GM23338 (cell line): ENCODE measurements at regions not wholly inside any gene's neighbourhood (a gene's known extent, or its start where the extent isn't known, plus 50 kb on each side); places are given as distances from the start of the nearest gene placed in this dataset.

Experiments
- ATAC-seq: fragments of 200-7000 bp; cut with Tn5 transposase; 3 replicates; pipeline ENCODE4 v1.9.1; 2020
- DNase-seq: peaks from one replicate; pipeline ENCODE4 v3.0.0-alpha.2; 2015; ENCODE audit warnings: low spot score
- H2AFZ ChIP-seq: fragments of 200-600 bp; sonication (generic); 2 replicates; pipeline ENCODE4 v1.8.0; 2016; ENCODE audit warnings: antibody characterized with exemption, mild to moderate bottlenecking, moderate library complexity
- H3F3A ChIP-seq: fragments of 200-600 bp; sonication (generic); replicated peaks from 2 replicates; pipeline ENCODE4 v1.8.0; 2017; ENCODE audit warnings: antibody characterized with exemption, mixed run types, low read depth
- H3K27ac ChIP-seq: fragments of 200-600 bp; sonication (generic); 2 replicates; pipeline ENCODE4 v1.6.1; 2016; ENCODE audit warnings: low read depth
- H3K27me3 ChIP-seq: fragments of 200-600 bp; sonication (generic); 2 replicates; pipeline ENCODE4 v1.8.0; 2016; ENCODE audit warnings: mild to moderate bottlenecking, mixed run types, moderate library complexity; ENCODE audit not compliant: insufficient read depth
- H3K36me3 ChIP-seq: fragments of 200-600 bp; sonication (generic); 2 replicates; pipeline ENCODE4 v1.8.0; 2016; ENCODE audit warnings: mild to moderate bottlenecking; ENCODE audit not compliant: insufficient read depth
- H3K4me1 ChIP-seq: fragments of 200-600 bp; sonication (generic); 2 replicates; pipeline ENCODE4 v1.8.0; 2016; ENCODE audit warnings: mild to moderate bottlenecking, moderate library complexity; ENCODE audit not compliant: insufficient read depth
- H3K4me2 ChIP-seq: fragments of 200-600 bp; sonication (generic); 2 replicates; pipeline ENCODE4 v1.7.1; 2017; ENCODE audit warnings: mixed run types
- H3K4me3 ChIP-seq: fragments of 200-600 bp; sonication (generic); 2 replicates; pipeline ENCODE4 v1.6.1; 2016; ENCODE audit warnings: mixed run types
- H3K79me2 ChIP-seq: fragments of 200-600 bp; sonication (generic); replicated peaks from 2 replicates; pipeline ENCODE4 v1.8.0; 2017; ENCODE audit warnings: mild to moderate bottlenecking; ENCODE audit not compliant: insufficient read depth
- H3K9me2 ChIP-seq: fragments of 200-600 bp; sonication (generic); 2 replicates; pipeline ENCODE4 v1.8.0; 2017; ENCODE audit not compliant: insufficient read depth
- H4K20me1 ChIP-seq: fragments of 200-600 bp; sonication (generic); replicated peaks from 2 replicates; pipeline ENCODE4 v1.8.0; 2017; ENCODE audit warnings: mild to moderate bottlenecking; ENCODE audit not compliant: insufficient read depth
- H3K27ac Mint-ChIP-seq: 2 replicates; pipeline ENCODE4 v1.8.0; 2020; ENCODE audit warnings: inconsistent platforms, mild to moderate bottlenecking, moderate library complexity, mixed read lengths
- H3K27me3 Mint-ChIP-seq: 3 replicates; pipeline ENCODE4 v1.8.0; 2022; ENCODE audit warnings: low read depth, mild to moderate bottlenecking, moderate library complexity, mixed read lengths, inconsistent platforms; ENCODE audit not compliant: insufficient read depth, poor library complexity
- H3K36me3 Mint-ChIP-seq: 3 replicates; pipeline ENCODE4 v1.8.0; 2021; ENCODE audit warnings: low read depth, mild to moderate bottlenecking, inconsistent platforms, moderate library complexity, mixed read lengths
- H3K4me1 Mint-ChIP-seq: 3 replicates; pipeline ENCODE4 v1.8.0; 2020; ENCODE audit warnings: mild to moderate bottlenecking, inconsistent platforms, mixed read lengths
- H3K4me3 Mint-ChIP-seq: 3 replicates; pipeline ENCODE4 v1.8.0; 2021; ENCODE audit warnings: moderate library complexity, mild to moderate bottlenecking, inconsistent platforms, mixed read lengths
- H3K9me3 Mint-ChIP-seq: 3 replicates; pipeline ENCODE4 v1.8.0; 2020; ENCODE audit warnings: moderate library complexity, mild to moderate bottlenecking, inconsistent platforms, mixed read lengths
- CREB1 ChIP-seq: fragments of 250-450 bp; sonication (Bioruptor Pico); IDR thresholded peaks from 2 replicates; pipeline ENCODE4 v1.5.0; 2020; ENCODE audit warnings: low read depth, mild to moderate bottlenecking, moderate library complexity
- EZH2 ChIP-seq: fragments of 200-600 bp; sonication (generic); IDR thresholded peaks from one replicate; pipeline ENCODE4 v1.8.0; 2017; ENCODE audit warnings: antibody characterized with exemption, mild to moderate bottlenecking, low read depth; ENCODE audit not compliant: unreplicated experiment
- EZH2phosphoT487 ChIP-seq: fragments of 200-600 bp; sonication (generic); IDR thresholded peaks from one replicate; pipeline ENCODE4 v1.8.1; 2018; ENCODE audit warnings: antibody characterized with exemption; ENCODE audit not compliant: unreplicated experiment
- JUNB ChIP-seq: IDR thresholded peaks from one replicate; pipeline ENCODE4 v1.6.1; 2016; ENCODE audit warnings: antibody characterized with exemption; ENCODE audit not compliant: unreplicated experiment
- NANOG ChIP-seq: IDR thresholded peaks from 2 replicates; pipeline ENCODE4 v1.6.1; 2016; ENCODE audit warnings: antibody characterized with exemption, borderline replicate concordance
- POLR2AphosphoS5 ChIP-seq: IDR thresholded peaks from 2 replicates; pipeline ENCODE4 v1.6.1; 2016; ENCODE audit warnings: antibody characterized with exemption, low read depth
- STAT1 ChIP-seq: IDR thresholded peaks from one replicate; pipeline ENCODE4 v1.6.1; 2016; ENCODE audit warnings: antibody characterized with exemption; ENCODE audit not compliant: unreplicated experiment
- ZNF114 ChIP-seq: fragments of 250-450 bp; sonication (Bioruptor Pico); IDR thresholded peaks from 2 replicates; pipeline ENCODE4 v1.5.0; 2020; ENCODE audit warnings: mild to moderate bottlenecking, moderate library complexity
- ZNF331 ChIP-seq: fragments of 250-450 bp; sonication (Bioruptor Pico); IDR thresholded peaks from 2 replicates; pipeline ENCODE4 v1.5.0; 2020; ENCODE audit warnings: low read depth, mild to moderate bottlenecking, moderate library complexity
- TF ChIP-seq, protein P1 (sequence below): IDR thresholded peaks from 2 replicates; pipeline ENCODE4 v1.6.1; 2016; ENCODE audit warnings: antibody characterized with exemption
- TF ChIP-seq, protein P2 (sequence below): IDR thresholded peaks from one replicate; pipeline ENCODE4 v1.6.1; 2018; ENCODE audit warnings: antibody characterized with exemption; ENCODE audit not compliant: unreplicated experiment
- TF ChIP-seq, protein P3 (sequence below), 2 experiments: fragments of 200-600 bp in 1 of 2; sonication (generic) in 1 of 2; conservative IDR thresholded peaks; 2 replicates each; pipeline versions ENCODE4 v1.5.1 to v1.6.1; 2016 to 2017; ENCODE audit warnings: antibody characterized with exemption in 2 of 2, low read depth in 2 of 2, mild to moderate bottlenecking in 2 of 2, moderate library complexity in 1 of 2
- TF ChIP-seq, protein P4 (sequence below): fragments of 250-450 bp; sonication (Bioruptor Pico); IDR thresholded peaks from 2 replicates; pipeline ENCODE4 v1.5.0; 2020; ENCODE audit warnings: mild to moderate bottlenecking, moderate library complexity

DNA sequence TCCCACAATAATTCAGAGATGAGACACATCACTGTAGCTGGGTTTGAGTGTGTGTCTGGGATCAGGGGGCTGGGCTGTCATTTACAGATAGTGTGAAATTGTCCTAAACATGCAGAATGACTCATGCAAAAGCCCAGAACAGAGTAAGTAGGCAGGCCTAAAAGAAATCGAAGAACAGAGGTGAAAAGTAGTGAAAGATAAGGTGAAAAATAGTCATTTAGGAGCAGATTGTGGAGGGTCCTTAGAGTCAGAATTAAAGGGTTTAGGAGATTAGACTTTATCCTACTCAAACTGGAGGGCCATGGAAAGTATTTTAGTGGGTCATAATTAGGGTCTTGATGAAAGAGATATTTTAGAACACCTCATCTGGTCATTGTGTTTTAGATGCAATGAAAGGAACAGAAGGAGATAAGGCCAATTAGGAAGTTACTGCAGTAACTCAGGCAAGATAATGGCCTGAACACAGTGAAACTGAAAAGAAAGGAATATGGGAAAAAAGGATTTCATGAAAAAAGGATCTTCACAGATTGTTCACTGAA, 58.3 kb upstream of the NEBL start:
- no peak for TF ChIP-seq NANOG
- no peak for TF ChIP-seq EZH2
- TF ChIP-seq POLR2AphosphoS5, result no peak
- no peak for TF ChIP-seq CREB1 (CRISPR knock-in tag)
- TF ChIP-seq, protein P1, sequence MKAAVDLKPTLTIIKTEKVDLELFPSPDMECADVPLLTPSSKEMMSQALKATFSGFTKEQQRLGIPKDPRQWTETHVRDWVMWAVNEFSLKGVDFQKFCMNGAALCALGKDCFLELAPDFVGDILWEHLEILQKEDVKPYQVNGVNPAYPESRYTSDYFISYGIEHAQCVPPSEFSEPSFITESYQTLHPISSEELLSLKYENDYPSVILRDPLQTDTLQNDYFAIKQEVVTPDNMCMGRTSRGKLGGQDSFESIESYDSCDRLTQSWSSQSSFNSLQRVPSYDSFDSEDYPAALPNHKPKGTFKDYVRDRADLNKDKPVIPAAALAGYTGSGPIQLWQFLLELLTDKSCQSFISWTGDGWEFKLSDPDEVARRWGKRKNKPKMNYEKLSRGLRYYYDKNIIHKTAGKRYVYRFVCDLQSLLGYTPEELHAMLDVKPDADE, result no peak
- TF ChIP-seq, protein P2, sequence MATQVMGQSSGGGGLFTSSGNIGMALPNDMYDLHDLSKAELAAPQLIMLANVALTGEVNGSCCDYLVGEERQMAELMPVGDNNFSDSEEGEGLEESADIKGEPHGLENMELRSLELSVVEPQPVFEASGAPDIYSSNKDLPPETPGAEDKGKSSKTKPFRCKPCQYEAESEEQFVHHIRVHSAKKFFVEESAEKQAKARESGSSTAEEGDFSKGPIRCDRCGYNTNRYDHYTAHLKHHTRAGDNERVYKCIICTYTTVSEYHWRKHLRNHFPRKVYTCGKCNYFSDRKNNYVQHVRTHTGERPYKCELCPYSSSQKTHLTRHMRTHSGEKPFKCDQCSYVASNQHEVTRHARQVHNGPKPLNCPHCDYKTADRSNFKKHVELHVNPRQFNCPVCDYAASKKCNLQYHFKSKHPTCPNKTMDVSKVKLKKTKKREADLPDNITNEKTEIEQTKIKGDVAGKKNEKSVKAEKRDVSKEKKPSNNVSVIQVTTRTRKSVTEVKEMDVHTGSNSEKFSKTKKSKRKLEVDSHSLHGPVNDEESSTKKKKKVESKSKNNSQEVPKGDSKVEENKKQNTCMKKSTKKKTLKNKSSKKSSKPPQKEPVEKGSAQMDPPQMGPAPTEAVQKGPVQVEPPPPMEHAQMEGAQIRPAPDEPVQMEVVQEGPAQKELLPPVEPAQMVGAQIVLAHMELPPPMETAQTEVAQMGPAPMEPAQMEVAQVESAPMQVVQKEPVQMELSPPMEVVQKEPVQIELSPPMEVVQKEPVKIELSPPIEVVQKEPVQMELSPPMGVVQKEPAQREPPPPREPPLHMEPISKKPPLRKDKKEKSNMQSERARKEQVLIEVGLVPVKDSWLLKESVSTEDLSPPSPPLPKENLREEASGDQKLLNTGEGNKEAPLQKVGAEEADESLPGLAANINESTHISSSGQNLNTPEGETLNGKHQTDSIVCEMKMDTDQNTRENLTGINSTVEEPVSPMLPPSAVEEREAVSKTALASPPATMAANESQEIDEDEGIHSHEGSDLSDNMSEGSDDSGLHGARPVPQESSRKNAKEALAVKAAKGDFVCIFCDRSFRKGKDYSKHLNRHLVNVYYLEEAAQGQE, result no peak
- no peak for TF ChIP-seq ZNF331 (CRISPR knock-in tag)
- TF ChIP-seq, protein P3, sequence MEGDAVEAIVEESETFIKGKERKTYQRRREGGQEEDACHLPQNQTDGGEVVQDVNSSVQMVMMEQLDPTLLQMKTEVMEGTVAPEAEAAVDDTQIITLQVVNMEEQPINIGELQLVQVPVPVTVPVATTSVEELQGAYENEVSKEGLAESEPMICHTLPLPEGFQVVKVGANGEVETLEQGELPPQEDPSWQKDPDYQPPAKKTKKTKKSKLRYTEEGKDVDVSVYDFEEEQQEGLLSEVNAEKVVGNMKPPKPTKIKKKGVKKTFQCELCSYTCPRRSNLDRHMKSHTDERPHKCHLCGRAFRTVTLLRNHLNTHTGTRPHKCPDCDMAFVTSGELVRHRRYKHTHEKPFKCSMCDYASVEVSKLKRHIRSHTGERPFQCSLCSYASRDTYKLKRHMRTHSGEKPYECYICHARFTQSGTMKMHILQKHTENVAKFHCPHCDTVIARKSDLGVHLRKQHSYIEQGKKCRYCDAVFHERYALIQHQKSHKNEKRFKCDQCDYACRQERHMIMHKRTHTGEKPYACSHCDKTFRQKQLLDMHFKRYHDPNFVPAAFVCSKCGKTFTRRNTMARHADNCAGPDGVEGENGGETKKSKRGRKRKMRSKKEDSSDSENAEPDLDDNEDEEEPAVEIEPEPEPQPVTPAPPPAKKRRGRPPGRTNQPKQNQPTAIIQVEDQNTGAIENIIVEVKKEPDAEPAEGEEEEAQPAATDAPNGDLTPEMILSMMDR (conservative IDR thresholded peaks at IDR 0.05; ENCODE audit: low read depth in 2 of 2), result no peak
- TF ChIP-seq, protein P4, sequence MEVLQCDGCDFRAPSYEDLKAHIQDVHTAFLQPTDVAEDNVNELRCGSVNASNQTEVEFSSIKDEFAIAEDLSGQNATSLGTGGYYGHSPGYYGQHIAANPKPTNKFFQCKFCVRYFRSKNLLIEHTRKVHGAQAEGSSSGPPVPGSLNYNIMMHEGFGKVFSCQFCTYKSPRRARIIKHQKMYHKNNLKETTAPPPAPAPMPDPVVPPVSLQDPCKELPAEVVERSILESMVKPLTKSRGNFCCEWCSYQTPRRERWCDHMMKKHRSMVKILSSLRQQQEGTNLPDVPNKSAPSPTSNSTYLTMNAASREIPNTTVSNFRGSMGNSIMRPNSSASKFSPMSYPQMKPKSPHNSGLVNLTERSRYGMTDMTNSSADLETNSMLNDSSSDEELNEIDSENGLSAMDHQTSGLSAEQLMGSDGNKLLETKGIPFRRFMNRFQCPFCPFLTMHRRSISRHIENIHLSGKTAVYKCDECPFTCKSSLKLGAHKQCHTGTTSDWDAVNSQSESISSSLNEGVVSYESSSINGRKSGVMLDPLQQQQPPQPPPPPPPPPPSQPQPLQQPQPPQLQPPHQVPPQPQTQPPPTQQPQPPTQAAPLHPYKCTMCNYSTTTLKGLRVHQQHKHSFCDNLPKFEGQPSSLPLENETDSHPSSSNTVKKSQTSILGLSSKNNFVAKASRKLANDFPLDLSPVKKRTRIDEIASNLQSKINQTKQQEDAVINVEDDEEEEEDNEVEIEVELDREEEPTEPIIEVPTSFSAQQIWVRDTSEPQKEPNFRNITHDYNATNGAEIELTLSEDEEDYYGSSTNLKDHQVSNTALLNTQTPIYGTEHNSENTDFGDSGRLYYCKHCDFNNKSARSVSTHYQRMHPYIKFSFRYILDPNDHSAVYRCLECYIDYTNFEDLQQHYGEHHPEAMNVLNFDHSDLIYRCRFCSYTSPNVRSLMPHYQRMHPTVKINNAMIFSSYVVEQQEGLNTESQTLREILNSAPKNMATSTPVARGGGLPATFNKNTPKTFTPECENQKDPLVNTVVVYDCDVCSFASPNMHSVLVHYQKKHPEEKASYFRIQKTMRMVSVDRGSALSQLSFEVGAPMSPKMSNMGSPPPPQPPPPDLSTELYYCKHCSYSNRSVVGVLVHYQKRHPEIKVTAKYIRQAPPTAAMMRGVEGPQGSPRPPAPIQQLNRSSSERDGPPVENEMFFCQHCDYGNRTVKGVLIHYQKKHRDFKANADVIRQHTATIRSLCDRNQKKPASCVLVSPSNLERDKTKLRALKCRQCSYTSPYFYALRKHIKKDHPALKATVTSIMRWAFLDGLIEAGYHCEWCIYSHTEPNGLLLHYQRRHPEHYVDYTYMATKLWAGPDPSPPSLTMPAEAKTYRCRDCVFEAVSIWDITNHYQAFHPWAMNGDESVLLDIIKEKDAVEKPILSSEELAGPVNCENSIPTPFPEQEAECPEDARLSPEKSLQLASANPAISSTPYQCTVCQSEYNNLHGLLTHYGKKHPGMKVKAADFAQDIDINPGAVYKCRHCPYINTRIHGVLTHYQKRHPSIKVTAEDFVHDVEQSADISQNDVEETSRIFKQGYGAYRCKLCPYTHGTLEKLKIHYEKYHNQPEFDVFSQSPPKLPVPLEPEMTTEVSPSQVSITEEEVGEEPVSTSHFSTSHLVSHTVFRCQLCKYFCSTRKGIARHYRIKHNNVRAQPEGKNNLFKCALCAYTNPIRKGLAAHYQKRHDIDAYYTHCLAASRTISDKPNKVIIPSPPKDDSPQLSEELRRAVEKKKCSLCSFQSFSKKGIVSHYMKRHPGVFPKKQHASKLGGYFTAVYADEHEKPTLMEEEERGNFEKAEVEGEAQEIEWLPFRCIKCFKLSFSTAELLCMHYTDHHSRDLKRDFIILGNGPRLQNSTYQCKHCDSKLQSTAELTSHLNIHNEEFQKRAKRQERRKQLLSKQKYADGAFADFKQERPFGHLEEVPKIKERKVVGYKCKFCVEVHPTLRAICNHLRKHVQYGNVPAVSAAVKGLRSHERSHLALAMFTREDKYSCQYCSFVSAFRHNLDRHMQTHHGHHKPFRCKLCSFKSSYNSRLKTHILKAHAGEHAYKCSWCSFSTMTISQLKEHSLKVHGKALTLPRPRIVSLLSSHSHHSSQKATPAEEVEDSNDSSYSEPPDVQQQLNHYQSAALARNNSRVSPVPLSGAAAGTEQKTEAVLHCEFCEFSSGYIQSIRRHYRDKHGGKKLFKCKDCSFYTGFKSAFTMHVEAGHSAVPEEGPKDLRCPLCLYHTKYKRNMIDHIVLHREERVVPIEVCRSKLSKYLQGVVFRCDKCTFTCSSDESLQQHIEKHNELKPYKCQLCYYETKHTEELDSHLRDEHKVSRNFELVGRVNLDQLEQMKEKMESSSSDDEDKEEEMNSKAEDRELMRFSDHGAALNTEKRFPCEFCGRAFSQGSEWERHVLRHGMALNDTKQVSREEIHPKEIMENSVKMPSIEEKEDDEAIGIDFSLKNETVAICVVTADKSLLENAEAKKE, result no peak
- TF ChIP-seq STAT1, result no peak
- no peak for TF ChIP-seq ZNF114
- TF ChIP-seq JUNB, result no peak
- no peak for TF ChIP-seq EZH2phosphoT487
- Mint-ChIP-seq H3K27ac (no peak overlapping the region), H3K36me3 (peaks cover 22% of the 10 kb centered on the region; the same call in 2 of the 3 replicates), H3K4me3 (no peak overlapping the region), H3K9me3 (peaks cover 23% of the 10 kb centered on the region), H3K4me1 (peaks cover under 1% of the 10 kb centered on the region; the same call in 1 of the 3 replicates), H3K27me3 (no peaks in the 10 kb centered on the region)
- Histone ChIP-seq H4K20me1 (no peaks in the 10 kb centered on the region), H3F3A (no peaks in the 10 kb centered on the region), H3K4me3 (no peak overlapping the region), H3K4me1 (0 out of 2 replicates have a peak, but pooled peaks cover 5% of the 10 kb centered on the region), H3K9me2 (no peaks in the 10 kb centered on the region), H3K27me3 (no peaks in the 10 kb centered on the region), H2AFZ (no peak overlapping the region), H3K36me3 (0 out of 2 replicates have a peak, but pooled peaks cover 6% of the 10 kb centered on the region), H3K4me2 (no peak overlapping the region), H3K27ac (no peak overlapping the region), H3K79me2 (no peaks in the 10 kb centered on the region)
- DNase-seq (no peak), ATAC-seq (no peak)
